Activated CD4-positive, alpha-beta T cell treated with anti-CD3 and anti-CD28 coated beads for 24 hours (primary cell): ENCODE measurements at regions not wholly inside any gene's neighbourhood (a gene's known extent, or its start where the extent isn't known, plus 50 kb on each side); places are given as distances from the start of the nearest gene placed in this dataset.
"Not testable (repeated sequence)": the region's sequence is repeated elsewhere in the genome, so short reads cannot be mapped to it uniquely, and the experiment has no call there.

ENCODE experiments used
- DNase-seq, 2 donors: peaks; one replicate each; pipeline ENCODE4 v3.0.0-alpha.2; 2020; ENCODE audit warnings: low read depth in 2 of 2

GRCh38 chr12:5096241-5096924 is 52.7 kb downstream of the KCNA5 start:
- no peak for DNase-seq

GRCh38 chr12:5097786-5098185 is 54.1 kb downstream of the KCNA5 start:
- no peak for DNase-seq

GRCh38 chr12:5099136-5099535 is 55.5 kb downstream of the KCNA5 start:
- no peak for DNase-seq

- DNase-seq = no peak
Measured at GRCh38 chr12:5099591-5099990, 55.9 kb downstream of the KCNA5 start.

GRCh38 chr12:5101686-5102085 is 58.0 kb downstream of the KCNA5 start:
- DNase-seq = no peak

GRCh38 chr12:5102261-5102789 is 58.6 kb downstream of the KCNA5 start:
- no peak for DNase-seq

- DNase-seq = no peak
Measured at GRCh38 chr12:5102806-5103205, 59.1 kb downstream of the KCNA5 start.

GRCh38 chr12:5110345-5110744 is 66.7 kb downstream of the KCNA5 start:
- no peak for DNase-seq

GRCh38 chr12:5114436-5114835 is 70.8 kb downstream of the KCNA5 start:
- no peak for DNase-seq

GRCh38 chr12:5121784-5122183 is 78.1 kb downstream of the KCNA5 start:
- not testable (repeated sequence) for DNase-seq

- DNase-seq = not testable (repeated sequence)
Measured at GRCh38 chr12:5122256-5122831, 78.7 kb downstream of the KCNA5 start.

GRCh38 chr12:5123921-5124320 is 80.2 kb downstream of the KCNA5 start:
- DNase-seq = no peak

- no peak for DNase-seq
Measured at GRCh38 chr12:5124401-5124800, 80.7 kb downstream of the KCNA5 start.

GRCh38 chr12:5134861-5135525 is 91.3 kb downstream of the KCNA5 start:
- DNase-seq = no peak

- no peak for DNase-seq
Measured at GRCh38 chr12:5138256-5138655, 94.6 kb downstream of the KCNA5 start.

- DNase-seq = no peak
Measured at GRCh38 chr12:5138845-5139244, 95.2 kb downstream of the KCNA5 start.

GRCh38 chr12:5139751-5140150 is 96.1 kb downstream of the KCNA5 start:
- no peak for DNase-seq

GRCh38 chr12:5140190-5140589 is 96.5 kb downstream of the KCNA5 start:
- no peak for DNase-seq

- no peak for DNase-seq
Measured at GRCh38 chr12:5148880-5149279, 105.2 kb downstream of the KCNA5 start.

GRCh38 chr12:5154091-5154490 is 110.4 kb downstream of the KCNA5 start:
- DNase-seq = no peak

- no peak for DNase-seq
Measured at GRCh38 chr12:5155866-5156265, 112.2 kb downstream of the KCNA5 start.

GRCh38 chr12:5160827-5161226 is 117.1 kb downstream of the KCNA5 start:
- DNase-seq = no peak

- DNase-seq = no peak
Measured at GRCh38 chr12:5163661-5164060, 120.0 kb downstream of the KCNA5 start.
